ENCODE measurements at regions not wholly inside any gene's neighbourhood (a gene's known extent, or its start where the extent isn't known, plus 50 kb on each side); places are given as distances from the start of the nearest gene placed in this dataset.

DNA sequence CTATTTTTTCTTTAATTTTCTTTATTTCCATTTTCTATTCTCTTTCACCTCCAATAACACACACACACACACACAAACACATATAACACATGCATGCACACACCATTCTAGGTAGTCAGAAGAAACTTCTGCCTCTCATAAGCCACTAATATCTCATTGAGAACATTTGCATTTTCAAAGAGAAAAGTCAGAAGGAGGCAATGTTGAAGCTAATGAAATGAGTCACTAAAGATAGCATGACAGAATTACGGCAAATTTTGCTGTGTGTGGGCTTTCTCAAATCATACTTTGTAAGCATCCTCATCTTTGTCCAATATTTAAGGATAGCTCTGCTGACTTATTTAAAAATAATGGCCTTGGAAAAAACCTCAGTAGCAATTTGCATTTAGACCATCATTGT lies 291.3 kb downstream of the GUCY2F start (continued):
- TF ChIP-seq, protein P1, sequence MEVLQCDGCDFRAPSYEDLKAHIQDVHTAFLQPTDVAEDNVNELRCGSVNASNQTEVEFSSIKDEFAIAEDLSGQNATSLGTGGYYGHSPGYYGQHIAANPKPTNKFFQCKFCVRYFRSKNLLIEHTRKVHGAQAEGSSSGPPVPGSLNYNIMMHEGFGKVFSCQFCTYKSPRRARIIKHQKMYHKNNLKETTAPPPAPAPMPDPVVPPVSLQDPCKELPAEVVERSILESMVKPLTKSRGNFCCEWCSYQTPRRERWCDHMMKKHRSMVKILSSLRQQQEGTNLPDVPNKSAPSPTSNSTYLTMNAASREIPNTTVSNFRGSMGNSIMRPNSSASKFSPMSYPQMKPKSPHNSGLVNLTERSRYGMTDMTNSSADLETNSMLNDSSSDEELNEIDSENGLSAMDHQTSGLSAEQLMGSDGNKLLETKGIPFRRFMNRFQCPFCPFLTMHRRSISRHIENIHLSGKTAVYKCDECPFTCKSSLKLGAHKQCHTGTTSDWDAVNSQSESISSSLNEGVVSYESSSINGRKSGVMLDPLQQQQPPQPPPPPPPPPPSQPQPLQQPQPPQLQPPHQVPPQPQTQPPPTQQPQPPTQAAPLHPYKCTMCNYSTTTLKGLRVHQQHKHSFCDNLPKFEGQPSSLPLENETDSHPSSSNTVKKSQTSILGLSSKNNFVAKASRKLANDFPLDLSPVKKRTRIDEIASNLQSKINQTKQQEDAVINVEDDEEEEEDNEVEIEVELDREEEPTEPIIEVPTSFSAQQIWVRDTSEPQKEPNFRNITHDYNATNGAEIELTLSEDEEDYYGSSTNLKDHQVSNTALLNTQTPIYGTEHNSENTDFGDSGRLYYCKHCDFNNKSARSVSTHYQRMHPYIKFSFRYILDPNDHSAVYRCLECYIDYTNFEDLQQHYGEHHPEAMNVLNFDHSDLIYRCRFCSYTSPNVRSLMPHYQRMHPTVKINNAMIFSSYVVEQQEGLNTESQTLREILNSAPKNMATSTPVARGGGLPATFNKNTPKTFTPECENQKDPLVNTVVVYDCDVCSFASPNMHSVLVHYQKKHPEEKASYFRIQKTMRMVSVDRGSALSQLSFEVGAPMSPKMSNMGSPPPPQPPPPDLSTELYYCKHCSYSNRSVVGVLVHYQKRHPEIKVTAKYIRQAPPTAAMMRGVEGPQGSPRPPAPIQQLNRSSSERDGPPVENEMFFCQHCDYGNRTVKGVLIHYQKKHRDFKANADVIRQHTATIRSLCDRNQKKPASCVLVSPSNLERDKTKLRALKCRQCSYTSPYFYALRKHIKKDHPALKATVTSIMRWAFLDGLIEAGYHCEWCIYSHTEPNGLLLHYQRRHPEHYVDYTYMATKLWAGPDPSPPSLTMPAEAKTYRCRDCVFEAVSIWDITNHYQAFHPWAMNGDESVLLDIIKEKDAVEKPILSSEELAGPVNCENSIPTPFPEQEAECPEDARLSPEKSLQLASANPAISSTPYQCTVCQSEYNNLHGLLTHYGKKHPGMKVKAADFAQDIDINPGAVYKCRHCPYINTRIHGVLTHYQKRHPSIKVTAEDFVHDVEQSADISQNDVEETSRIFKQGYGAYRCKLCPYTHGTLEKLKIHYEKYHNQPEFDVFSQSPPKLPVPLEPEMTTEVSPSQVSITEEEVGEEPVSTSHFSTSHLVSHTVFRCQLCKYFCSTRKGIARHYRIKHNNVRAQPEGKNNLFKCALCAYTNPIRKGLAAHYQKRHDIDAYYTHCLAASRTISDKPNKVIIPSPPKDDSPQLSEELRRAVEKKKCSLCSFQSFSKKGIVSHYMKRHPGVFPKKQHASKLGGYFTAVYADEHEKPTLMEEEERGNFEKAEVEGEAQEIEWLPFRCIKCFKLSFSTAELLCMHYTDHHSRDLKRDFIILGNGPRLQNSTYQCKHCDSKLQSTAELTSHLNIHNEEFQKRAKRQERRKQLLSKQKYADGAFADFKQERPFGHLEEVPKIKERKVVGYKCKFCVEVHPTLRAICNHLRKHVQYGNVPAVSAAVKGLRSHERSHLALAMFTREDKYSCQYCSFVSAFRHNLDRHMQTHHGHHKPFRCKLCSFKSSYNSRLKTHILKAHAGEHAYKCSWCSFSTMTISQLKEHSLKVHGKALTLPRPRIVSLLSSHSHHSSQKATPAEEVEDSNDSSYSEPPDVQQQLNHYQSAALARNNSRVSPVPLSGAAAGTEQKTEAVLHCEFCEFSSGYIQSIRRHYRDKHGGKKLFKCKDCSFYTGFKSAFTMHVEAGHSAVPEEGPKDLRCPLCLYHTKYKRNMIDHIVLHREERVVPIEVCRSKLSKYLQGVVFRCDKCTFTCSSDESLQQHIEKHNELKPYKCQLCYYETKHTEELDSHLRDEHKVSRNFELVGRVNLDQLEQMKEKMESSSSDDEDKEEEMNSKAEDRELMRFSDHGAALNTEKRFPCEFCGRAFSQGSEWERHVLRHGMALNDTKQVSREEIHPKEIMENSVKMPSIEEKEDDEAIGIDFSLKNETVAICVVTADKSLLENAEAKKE (CRISPR knock-in tag; IDR thresholded peaks at IDR 0.05), result no peak
- TF ChIP-seq ZNF331 (CRISPR knock-in tag; IDR thresholded peaks at IDR 0.05; ENCODE audit: low read depth) (no peak), NANOG (IDR thresholded peaks at IDR 0.05; ENCODE audit: borderline replicate concordance) (no peak), EZH2phosphoT487 (IDR thresholded peaks at IDR 0.05; ENCODE audit: unreplicated experiment) (no peak), EZH2 (IDR thresholded peaks at IDR 0.05; ENCODE audit: low read depth, unreplicated experiment) (no peak), ETS1 (IDR thresholded peaks at IDR 0.05) (no peak)

- no peak overlapping the region for H3K27ac Mint-ChIP-seq
- no peaks in the 10 kb centered on the region for H3K36me3 ChIP-seq (ENCODE audit: insufficient read depth)
- peaks cover 4% of the 10 kb centered on the region; the same call in 2 of the 3 replicates for H3K9me3 Mint-ChIP-seq
- H3K4me2 ChIP-seq, result no peak overlapping the region
- H3K27me3 Mint-ChIP-seq (ENCODE audit: insufficient read depth, low read depth, poor library complexity), result peaks cover 3% of the 10 kb centered on the region
- H3K27ac ChIP-seq (ENCODE audit: low read depth), result no peak overlapping the region
- H3K36me3 Mint-ChIP-seq (ENCODE audit: low read depth), result peaks cover 3% of the 10 kb centered on the region; the same call in 2 of the 3 replicates
- no peaks in the 10 kb centered on the region for H4K20me1 ChIP-seq (replicated peaks; ENCODE audit: insufficient read depth)
- no peak for ATAC-seq
- TF ChIP-seq ZNF114 (CRISPR knock-in tag; IDR thresholded peaks at IDR 0.05) (no peak), EZH2phosphoT487 (IDR thresholded peaks at IDR 0.05; ENCODE audit: unreplicated experiment) (no peak), STAT1 (IDR thresholded peaks at IDR 0.05; ENCODE audit: unreplicated experiment) (no peak), EZH2 (IDR thresholded peaks at IDR 0.05; ENCODE audit: low read depth, unreplicated experiment) (no peak), REST (IDR thresholded peaks at IDR 0.05; ENCODE audit: unreplicated experiment) (no peak), JUNB (IDR thresholded peaks at IDR 0.05; ENCODE audit: unreplicated experiment) (no peak), CREB1 (CRISPR knock-in tag; IDR thresholded peaks at IDR 0.05; ENCODE audit: low read depth) (no peak)
- TF ChIP-seq, protein P2, sequence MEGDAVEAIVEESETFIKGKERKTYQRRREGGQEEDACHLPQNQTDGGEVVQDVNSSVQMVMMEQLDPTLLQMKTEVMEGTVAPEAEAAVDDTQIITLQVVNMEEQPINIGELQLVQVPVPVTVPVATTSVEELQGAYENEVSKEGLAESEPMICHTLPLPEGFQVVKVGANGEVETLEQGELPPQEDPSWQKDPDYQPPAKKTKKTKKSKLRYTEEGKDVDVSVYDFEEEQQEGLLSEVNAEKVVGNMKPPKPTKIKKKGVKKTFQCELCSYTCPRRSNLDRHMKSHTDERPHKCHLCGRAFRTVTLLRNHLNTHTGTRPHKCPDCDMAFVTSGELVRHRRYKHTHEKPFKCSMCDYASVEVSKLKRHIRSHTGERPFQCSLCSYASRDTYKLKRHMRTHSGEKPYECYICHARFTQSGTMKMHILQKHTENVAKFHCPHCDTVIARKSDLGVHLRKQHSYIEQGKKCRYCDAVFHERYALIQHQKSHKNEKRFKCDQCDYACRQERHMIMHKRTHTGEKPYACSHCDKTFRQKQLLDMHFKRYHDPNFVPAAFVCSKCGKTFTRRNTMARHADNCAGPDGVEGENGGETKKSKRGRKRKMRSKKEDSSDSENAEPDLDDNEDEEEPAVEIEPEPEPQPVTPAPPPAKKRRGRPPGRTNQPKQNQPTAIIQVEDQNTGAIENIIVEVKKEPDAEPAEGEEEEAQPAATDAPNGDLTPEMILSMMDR (conservative IDR thresholded peaks at IDR 0.05; ENCODE audit: low read depth in 2 of 2), result no peak
- H3K4me3 ChIP-seq, result no peak overlapping the region
- H3K9me2 ChIP-seq (ENCODE audit: insufficient read depth), result no peaks in the 10 kb centered on the region
- no peaks in the 10 kb centered on the region for H3K79me2 ChIP-seq (replicated peaks; ENCODE audit: insufficient read depth)
- H3K27me3 ChIP-seq (ENCODE audit: insufficient read depth), result no peaks in the 10 kb centered on the region
- no peak for DNase-seq (ENCODE audit: low spot score)
- H3K4me1 ChIP-seq (ENCODE audit: insufficient read depth), result peaks cover 9% of the 10 kb centered on the region; the same call in 1 of the 2 replicates
- no peaks in the 10 kb centered on the region for H3F3A ChIP-seq (replicated peaks; ENCODE audit: low read depth)
- peaks cover 29% of the 10 kb centered on the region for H3K4me1 Mint-ChIP-seq
- no peak overlapping the region for H3K4me3 Mint-ChIP-seq
- H2AFZ ChIP-seq, result no peak overlapping the region
Observed at GRCh38 chrX:109187473-109188168, 294.3 kb downstream of the GUCY2F start.
